Stimulated activated CD8-positive, alpha-beta memory T cell treated with anti-CD3 and anti-CD28 coated beads, Interleukin-2, amount 100 ng/mL, for 1 hour (primary cell): ENCODE measurements at regions not wholly inside any gene's neighbourhood (a gene's known extent, or its start where the extent isn't known, plus 50 kb on each side); places are given as distances from the start of the nearest gene placed in this dataset.
A peak's percentile ranks its signal among the peaks of the same experiment; 100 is the strongest.

ENCODE experiments used
- DNase-seq, 2 donors: peaks; one replicate each; pipeline ENCODE4 v3.0.0-alpha.2; 2020; ENCODE audit warnings: low read depth in 2 of 2

DNA sequence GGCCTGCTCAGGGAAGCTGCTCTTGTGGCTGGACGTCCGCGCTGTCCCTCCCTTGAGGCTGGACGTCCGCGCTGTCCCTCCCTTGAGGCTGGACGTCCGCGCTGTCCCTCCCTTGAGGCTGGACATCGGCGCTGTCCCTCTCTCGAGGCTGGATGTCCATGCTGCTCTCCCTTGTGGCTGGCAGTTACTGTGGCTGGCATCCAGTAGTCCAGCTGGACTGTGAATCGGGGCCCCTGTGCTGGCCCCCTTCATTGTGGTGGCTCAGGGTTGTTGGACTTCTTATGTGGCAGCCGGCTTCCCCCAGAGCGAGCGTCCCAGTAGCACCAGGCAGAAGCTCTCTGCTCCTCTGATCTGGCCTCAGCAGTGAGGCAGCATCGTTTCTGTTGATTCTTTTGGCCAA is 141.5 kb downstream of the IRF8 start:
- no peak for DNase-seq

DNA sequence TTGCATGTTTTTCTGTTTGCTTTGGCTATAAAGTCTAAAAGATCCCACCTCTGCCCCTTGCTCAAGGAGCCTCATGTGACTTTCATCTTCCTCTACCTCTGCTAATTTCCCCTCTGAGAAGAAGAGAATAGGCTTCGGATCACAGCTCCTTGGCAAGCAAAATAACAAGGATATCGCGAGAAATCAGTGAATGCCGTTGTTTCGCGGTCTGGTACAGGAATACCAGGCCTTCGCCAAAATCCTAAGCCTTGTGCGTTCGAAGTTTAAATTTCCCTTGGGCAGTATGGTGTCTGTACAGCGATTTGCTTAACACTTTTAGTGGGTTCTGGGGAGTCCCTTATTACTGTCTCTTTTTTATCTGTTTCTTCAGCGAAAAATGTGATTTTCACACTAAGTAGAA is 142.3 kb downstream of the IRF8 start:
- no peak for DNase-seq

DNA sequence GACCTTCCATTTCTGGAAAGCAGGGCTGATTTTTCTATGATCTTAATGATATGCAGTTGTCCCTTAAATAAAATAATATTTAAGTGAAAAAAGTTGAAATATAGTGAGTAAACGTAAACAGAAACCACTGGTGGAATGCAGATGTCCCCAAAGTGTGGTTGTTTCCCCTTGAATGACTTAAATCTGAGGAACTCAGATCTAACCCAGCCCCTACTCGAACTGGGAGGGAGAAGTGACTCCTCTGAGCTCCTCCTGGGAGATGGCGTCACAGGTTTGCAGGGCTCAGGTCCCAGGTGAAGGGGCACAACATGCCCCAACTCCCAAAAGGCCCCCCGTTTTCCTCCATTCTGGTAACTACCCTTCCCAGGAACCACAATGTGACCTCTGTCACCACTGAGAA is 142.8 kb downstream of the IRF8 start:
- no peak for DNase-seq

DNA sequence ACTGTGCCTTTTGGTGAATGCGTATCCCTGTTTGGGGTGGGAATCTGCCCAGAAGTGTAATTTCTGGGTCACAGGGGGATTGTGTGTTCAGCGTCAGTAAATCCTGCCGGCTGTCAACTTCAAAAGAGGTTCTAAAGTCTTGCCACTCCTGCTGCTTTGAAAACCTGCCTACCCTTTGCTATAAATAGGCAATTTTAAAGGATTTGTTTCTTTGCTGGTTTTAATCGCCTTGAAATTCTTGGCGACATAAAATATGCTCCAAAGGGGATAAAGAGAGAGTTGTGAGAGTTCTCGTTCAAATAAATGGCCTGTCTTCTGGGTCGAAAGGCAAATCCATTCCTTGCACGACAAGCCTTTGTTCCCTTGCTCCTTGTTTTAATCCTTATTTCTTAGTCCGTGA is 143.4 kb downstream of the IRF8 start:
- DNase-seq = no peak

DNA sequence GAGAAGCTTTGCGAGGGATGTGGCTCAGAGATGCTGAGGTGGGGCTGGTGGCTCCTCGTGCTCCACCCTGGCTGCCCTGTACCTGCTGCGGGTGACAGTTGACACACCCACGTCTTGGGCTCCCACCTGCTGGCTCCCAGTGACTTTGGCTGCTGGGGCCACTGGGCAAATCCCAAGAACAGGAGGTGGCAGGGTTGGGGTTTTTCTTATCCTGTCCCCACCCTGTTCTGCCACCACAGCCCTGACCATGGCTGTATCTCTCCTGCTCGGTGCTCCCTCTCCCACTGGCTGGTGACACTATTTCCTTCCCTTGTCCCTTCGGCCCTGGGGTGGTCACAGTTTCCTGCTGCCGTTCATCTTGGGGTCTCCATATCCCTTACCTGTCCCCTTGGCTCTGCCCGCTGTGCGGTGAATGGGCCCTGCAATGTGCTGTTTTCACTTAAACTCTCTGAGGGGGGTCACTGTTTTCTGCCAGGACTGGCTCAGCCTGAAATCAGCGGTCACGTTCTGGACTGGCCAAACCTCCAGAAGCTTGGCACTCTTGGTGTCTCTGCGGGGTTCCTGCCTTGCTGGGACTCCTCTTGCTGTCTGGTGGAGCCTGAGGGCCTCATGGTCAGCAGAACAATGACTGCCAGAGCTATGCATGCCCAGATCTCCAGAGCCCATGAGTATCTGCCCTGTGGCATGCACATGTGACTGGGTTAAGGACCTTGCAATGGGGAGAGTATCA is 144.2 kb downstream of the IRF8 start:
- DNase-seq = no peak

DNA sequence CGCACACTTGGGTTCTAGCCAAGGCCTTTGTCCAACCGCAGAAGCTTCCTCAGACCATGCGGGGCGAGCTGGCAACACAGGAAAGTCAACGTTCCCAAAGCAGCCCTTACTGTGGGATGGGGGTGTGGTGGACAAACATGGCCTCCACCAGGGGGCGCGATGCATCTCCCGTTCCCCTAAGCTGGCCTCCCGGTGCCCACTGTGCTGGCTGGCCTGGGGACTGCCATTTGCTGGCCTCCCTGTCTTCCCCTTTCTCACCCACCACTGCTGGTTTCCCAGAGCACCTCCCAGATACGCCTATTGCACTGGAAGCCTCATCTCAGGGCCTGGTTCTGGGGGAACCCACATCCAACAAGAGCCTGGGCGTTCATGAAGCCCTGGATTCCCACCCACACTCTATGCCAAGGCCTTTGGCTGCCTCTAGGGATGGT is 145.3 kb downstream of the IRF8 start:
- peak in 1 of 2 donors; percentile 20 for DNase-seq

DNA sequence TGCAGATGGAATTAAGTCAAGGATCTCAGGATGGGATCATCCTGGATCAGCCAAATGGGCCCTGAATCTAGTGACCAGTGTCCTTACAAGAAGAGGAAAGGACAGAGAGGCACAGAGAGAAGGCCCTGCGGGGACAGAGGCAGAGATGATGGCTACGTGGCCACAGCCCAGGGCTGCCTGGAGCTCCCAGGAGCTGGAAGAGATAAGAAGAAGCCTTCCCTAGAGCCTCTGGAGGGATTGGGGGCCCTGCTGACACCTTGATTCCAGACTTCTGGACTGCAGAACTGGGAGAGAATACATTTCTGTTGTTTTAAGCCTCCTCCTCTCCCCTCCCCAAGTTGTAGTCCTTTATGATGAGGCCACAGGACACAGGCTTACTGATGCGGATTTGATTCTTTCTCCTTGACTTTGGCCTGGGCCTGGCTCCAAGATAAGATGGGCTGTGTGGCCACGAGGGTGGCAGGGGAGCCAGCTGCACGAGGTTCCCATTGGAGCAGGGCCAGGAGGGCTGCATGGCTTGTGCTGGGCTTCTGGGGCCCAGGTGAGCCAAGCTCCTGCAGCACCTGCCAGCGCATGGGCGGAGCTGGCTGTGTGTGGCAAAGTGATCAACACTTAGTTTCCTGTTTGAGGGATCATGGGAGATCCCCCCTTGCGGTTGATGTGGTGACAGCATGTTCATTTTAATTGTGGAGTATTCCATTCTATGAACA is 146.1 kb downstream of the IRF8 start:
- peak in 1 of 2 donors; percentile 33 for DNase-seq

DNA sequence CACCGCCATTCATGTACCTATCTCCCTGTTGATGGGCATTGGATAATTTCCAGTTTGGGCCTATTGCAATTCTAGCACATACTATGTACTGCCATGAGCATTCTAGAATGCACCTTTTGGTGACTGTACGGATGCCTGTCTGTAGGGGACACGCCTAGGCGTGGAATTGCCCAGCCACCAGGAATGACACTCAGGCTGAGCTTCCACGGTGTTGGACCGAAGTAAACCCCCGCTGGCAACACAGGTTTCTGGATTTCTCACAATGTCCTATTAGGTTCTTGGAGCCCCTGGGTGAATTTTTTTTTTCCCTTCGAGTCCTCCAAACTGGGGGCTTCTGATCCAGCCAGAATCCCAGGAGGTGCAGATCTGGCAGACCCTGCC is 146.6 kb downstream of the IRF8 start:
- no peak for DNase-seq

DNA sequence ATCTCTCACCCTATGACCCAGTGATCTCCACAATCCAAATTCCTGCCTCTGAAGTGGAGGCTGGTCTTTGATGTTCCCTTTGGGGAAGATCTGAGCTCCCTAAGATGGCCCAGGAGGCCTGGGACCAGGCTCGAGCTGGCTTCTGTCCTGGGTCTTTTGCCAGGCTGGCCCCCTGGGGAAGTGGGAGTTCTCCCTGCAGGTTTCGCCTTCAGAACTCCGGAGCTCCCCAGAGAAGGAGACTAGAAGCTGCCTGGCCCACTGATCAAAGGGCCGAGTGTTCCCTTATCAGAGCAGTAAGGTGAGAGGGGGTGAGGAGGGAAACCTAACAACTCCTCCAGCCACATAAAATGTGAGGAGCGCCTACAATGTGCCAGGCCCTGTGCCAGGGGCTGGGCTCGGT is 147.1 kb downstream of the IRF8 start:
- no peak for DNase-seq

DNA sequence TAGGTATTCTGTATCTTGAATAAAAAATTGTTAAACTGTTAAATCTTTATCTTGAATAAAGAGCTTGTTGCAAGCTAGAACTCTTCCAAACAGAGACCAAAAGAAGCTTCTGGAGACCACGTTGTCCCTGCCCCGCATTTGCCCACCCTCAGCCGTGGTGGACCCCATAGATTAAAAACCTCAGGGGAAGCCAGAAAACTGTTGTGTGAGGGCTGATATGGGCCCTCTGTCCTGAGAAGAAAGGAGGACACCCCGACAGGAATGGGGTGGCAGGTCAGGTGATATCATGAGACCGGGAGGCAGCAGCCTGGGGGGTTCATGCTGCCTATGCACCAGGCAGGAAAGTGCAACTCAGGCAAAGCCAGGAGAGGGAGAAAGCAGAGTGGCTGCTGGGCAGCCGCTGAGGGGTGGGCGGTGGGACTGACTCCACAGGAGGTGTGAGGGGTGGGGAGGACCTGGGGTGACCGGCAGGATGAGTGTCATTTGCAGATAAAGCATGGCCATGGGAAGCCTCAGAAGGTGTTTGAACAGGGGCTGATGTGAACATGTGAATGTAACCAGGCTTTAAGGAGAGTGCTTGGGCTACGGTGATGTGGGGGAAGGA is 147.8 kb downstream of the IRF8 start:
- DNase-seq = no peak

DNA sequence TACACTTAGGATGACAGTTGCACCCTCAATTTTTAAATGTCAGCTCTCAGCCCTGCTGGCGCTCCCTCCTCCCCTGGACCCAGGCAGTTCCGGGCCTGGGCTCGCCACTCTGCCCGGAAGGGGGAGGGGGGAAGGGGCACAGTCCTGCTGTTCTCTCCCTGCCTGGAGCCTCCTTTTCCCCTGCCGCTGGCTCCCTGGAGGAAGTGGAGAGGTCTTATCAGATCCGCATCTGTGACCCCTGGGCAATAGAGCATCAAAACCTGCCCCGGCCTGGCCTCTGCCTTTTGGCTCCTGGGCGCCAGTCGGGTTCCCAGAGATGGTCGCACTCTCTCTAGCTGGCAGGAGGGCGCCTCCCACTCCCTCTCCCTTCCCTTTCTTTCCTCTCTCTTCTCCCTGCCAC is 149.3 kb downstream of the IRF8 start:
- DNase-seq = no peak

DNA sequence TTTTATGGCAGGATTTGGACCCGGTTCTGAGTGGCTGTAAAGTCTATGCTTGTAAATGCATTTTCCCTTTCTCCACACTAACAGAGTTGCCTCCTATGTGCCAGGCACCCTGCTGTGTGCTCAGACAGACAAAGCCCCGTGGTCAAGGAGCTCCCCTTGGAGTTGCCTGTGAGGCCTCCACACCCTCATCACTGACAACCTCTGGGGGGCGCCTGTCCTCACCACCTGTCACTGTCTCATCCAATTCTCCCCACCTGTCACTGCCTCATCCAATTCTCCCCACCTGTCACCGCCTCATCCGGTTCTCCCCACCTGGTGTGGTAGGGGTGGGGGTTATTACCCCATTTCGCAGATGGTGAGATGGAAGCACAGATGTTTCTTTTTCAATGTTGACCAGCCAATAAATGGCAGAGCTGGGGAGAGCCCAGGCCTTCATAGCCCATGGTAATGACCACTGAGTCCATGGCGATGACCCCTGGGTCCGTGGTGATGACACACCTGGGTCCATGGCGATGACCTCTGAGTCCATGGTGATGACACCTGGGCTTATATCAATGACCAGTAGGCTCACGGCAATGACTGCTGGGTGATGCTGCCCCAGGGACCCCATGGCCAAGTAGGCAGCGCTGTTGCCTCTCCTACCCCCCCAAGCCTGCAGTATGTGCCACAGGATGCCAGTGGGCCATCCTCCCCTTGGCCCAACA is 150.1 kb downstream of the IRF8 start:
- DNase-seq = no peak

DNA sequence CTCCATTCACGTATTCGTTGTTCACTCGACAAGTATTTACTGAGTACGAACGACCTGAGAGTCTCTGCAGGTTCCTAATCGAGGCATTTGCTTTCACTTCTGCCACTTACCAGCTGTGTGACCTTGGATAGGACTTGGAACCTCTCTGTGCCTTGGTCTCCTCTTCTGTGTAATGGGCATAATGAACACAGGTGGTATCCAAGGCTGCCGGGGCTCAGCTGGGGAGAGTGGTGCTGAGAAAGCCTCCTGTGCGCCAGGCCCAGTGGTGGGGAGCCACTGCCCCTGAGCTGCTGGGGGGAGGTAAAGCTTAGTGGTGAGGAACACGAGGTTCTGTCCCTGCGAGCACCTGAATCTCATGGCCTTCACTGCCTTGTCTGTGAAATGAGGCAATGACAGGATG is 150.7 kb downstream of the IRF8 start:
- DNase-seq = no peak

DNA sequence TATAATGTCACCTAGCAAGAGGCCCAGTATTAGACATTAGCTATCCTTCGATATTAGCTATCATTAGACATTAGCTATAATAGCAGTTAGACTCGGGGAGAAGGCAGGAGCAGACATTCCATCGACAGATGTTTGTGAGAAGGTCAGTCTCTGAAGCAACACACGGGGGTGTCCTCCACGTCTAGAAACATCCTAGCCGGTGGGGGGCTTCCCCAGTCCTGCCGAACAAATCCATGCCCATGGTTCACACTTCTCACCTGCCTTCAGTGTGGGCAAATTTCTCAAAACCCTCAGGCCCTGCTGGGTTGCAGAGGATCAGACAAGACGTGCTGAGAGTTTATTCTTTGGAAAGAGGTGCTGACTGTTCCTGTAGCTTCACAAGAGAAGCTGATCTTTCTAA is 151.1 kb downstream of the IRF8 start:
- no peak for DNase-seq

DNA sequence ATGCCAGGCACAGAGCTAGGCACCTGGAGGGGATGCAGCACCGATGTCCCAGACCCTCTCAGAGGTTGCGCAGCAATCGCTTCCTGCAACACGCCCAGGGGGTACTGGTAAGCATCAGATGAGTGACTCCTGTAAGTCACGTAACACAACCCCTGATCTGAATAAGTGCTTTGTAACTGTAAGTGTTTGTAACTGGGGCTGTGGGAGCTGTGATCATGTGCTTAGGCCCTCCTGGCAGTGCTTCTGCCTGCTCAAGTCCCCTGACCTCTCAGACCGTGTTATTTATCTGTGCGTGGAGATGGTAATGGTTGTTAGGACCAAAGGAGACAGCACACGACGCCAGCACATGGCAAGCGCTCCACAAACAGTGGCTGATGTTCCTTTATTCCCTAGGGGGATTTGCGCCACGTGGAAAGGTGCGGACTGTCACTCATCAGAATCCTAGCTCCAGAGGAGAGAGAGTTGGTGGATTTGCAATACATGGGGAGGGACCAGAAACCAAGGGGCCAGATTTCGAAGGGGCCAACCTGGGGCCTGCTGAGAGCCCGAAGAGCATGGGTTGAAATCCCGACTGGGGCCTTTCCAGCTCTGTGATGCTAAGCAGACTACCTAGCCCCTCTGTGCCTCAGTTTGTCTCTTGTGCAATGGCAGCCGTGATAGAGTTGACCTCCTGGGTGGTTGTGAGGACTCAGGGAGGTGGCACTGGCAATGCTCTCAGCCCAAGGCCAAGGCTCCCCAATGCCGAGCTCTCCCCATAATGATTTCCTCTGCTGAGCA is 151.8 kb downstream of the IRF8 start:
- no peak for DNase-seq

DNA sequence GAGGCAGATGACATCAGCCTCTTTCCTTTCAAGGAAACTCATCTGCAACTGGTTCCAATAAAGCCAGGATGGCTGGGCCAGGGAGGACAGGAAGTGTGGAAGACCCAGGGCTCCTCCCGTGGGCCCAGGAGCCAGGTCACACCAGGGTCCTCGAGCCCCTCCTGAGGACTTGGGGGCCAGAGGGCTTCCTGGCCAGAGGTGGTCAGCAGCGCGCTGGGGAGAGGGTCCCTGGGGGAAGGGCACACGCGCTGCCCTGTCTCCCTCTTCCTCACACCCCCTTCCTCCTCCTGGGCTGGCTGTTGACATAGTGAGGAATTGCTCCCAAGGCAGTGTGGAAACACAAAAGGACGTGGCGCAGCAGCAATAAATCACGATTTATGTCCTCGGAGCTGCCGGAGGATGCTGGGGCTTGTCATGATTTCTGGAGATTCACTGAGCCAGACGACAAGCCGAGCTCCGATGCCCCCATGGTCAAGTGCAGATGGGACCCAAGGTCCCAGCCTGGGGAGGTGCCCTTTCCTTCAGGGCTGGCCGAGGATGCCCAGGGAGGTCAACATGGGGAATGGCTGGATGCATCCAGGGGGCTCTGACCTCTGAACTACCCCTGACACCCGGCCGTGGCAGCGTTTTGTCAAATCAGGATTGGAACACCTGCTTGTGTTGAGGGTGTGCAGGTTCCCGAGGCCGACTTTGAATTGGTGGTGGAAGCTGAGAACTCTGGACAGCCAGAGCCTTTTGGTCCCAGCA is 152.6 kb downstream of the IRF8 start:
- DNase-seq = no peak

DNA sequence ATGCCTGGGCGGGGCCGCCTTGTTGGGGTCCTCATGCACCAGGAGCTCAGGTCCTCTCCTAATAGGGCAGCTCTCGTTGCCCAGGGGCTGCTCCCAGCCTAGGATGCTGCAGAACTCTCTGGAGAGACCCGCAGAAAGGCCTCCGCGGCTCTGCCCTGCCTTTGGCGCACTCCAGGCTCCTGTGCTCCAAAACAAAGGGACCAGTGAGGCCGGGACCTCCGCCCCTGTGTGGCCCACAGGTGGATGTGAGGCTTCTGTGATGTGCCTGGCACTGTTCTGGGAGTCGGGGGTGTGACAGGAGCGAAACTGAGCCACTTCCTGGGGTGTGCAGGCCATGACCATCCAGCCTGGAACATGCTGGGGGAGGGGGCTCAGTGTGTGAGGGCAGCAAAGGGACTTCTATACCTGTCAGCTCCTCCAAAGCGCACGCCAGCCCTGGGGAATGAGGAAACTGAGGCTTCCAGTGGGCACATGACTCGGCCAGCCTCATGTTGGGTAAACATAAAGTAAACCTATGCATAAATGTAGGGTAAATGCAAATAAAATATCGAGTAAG is 153.2 kb downstream of the IRF8 start:
- no peak for DNase-seq

DNA sequence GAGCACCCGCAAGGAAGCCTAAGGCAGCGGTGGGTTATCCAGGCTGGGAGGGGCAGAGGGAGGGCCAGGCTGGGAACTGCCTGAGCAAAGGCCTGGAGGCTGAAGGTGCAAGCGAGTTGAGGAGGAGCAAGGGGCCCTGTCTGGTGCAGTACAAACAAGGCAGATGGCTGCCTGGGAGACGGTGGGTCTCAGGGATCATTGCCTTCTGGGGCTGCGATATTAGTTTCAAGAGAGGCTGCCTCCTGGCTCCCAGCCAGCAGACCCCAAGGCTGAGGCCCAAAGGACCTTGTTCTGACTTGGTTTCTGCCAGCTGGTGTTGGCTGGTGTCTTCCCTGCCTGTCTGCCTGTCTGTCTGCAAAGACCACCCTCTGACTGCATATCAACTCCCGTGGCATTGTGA is 154.0 kb downstream of the IRF8 start:
- DNase-seq = no peak

DNA sequence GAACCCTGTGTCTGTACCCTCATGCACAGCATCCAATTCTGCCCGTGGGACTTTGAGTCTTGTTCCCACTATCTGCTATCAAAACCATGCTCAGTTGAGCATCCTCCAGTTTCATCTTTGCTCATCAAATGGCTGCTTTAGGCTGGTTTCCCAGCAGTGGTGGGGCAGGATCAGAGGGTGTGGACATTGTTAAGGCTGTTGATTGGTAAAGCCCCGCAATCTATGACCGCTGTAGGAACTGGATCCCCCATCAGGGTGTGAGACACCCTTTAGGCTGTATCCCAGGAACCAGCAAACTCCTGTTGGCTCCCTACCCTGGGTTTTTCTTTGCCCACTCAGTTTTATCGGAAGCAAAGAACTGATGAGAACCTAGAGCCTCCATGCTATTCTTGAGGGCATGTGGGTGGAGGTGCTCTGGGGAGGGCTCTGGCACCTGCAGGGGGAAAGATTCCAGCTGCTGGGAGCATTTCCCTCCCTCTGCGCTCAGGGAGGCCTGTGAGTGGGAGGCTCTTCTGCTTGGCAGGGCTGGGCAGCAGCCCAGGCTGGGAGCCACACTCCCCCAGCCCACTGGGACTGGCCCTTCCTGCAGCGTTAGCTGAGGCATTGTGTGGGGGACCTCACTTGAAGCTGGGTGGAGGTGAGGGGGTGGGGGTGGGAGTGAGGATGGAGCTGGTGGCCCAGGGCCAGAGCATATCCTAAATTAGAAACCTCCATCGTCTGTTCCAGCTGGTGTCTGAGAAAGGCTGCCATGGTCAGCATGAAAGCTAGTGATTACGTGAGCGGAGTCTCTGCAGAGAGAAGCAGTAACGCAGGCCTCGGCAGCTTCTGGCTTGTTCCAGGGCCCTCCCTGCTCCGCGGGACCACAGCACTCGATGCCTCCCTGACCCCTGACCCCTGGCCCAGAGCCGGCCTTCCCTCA is 160.6 kb downstream of the IRF8 start:
- no peak for DNase-seq
